DMS153 (cell line): ENCODE measurements at regions not wholly inside any gene's neighbourhood (a gene's known extent, or its start where the extent isn't known, plus 50 kb on each side); places are given as distances from the start of the nearest gene placed in this dataset.
A peak's percentile ranks its signal among the peaks of the same experiment; 100 is the strongest.

Experiments used
- DNase-seq: peaks from one replicate; lab custom pipeline; 2025; lab: John Stamatoyannopoulos, UW

DNA sequence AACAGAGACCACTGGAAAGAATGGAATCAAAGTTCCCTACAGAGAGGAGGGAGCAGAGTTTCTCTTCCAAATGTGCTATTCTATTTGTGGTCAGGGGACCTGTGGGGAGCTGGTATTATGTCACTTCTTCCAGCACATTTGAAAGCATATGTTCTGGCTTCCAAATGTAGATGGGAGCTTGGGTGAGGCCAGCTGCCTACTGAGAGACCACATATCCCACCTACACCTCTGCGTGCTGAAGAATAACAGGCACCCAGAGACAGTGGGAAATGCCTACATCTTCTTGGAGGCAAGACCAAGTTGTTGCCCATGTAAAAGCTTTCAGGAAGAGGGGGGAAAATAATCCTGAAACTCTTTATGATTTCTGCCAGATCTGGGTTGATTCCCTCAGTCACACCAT is 286.8 kb upstream of the UMPS start:
- no peak for DNase-seq

DNA sequence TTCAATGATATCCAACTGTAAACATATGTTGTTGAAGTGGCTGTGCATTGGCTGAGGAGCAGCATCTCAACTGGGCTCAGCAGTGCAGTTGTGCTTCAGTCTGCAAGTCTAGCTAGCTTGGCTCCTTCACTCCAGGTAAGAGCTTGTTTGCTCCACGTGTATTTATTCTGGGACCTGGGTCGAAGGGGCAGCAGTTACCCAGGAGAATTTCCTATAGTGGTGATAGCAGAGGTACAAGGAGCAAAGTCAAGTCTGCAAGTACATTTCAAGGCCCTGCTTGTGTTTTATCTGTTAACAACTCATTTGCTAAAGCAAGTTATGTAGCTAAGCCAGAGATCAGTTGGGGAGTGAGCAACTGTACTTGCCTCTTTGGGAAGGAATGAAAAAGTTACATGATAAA is 286.2 kb upstream of the UMPS start:
- DNase-seq: no peak

GRCh38 chr3:124444896-124445295 is 285.4 kb upstream of the UMPS start:
- no peak for DNase-seq

- DNase-seq: no peak
Measured at GRCh38 chr3:124447845-124448244, 282.4 kb upstream of the UMPS start.

DNA sequence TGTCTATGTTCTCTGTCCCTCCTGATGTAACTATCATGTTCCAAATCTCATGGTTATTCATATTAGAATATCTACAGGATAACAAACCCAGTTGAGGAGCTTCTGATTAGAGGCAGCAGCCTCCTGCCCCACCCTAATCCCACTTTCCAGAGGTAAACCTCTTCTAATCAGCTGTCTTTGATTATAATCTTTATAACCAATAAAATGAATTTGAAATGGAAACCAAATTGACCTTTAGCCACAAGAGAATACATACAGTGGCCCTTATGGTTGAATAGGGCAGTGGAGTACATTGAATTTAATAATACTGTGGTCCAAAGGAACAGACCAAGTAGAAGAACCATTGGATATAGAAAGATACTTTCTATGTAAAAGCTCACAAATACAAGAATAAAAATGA is 281.3 kb upstream of the UMPS start:
- no peak for DNase-seq

- DNase-seq: no peak
Measured at GRCh38 chr3:124450366-124450765, 279.9 kb upstream of the UMPS start.

GRCh38 chr3:124451630-124452317 is 278.5 kb upstream of the UMPS start:
- no peak for DNase-seq

DNA sequence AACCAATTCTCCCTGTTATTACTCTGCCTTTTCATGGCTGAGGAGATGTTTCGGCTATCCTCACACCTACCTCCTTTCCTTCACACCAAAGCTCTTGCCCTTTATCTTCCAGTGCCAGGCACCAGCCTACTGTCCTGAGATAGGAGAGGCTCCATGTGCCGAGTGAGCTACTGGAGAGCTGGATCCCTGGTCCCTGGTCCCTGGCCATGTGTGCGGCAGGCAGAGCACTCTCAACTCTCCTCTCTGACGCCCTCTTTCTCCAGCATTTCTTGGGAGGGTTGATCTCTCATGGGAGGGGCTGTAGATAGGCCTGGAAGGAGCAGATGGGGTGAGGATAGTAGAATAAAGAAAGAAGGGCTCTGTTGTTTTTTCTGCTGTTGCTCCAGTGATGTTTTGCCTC is 277.1 kb upstream of the UMPS start:
- no peak for DNase-seq

GRCh38 chr3:124455891-124456290 is 274.4 kb upstream of the UMPS start:
- DNase-seq: no peak

DNA sequence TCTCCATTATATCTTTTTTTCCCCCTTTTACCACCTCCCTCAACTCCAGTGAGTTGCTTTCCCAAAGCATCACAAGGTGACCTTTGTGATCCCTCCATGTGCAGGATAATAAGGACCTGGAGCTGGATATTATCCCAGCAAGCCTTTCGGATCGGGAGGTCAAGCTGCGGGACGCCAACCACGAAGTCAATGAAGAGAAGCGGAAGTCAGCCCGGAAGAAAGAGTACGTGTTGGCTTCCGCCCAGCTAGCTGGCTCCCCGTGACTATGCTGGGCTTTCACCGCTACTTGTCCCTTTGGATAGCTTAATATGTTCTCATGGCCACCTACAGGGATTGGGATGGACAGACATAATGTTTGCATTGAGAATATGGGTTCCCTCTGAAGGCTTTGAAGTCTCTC is 273.7 kb upstream of the UMPS start:
- DNase-seq: no peak

DNA sequence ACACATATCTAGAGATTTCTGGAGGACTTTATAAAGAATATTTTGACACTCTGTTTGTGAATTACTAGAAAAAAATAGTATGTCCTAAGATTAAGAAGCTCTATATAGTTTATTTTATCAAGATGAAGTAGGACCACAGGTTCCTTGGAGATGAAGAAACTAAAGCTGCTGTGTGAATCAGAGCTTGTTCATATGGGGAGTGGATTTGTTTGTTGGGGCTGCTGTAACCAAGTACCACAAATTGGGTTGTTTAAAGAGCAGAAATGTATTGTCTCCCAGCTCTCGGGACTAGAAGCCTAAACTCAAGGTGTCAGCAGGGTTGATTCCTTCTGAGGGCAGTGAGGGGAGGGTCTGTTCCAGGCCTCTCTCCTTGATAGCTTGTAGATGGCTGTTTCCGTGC is 270.6 kb upstream of the UMPS start:
- no peak for DNase-seq

DNA sequence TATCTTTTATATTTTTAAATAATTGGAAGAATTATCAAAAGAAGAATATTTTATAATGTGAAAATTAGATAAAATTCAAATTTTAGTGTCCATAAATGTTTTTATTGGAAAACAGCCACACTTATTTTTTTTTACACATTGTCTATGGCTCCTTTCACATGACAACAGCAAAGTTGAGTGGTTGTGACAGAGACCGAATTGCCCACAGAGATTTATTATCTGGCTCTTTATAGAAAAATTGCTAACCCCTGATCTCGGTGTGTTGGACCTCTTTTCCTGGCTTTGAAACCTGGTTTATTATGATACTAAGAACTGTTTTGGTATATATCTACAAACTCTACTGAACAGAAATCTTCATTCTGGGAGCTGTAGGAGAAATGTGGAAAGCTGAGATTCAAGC is 269.1 kb upstream of the UMPS start:
- DNase-seq: no peak

DNA sequence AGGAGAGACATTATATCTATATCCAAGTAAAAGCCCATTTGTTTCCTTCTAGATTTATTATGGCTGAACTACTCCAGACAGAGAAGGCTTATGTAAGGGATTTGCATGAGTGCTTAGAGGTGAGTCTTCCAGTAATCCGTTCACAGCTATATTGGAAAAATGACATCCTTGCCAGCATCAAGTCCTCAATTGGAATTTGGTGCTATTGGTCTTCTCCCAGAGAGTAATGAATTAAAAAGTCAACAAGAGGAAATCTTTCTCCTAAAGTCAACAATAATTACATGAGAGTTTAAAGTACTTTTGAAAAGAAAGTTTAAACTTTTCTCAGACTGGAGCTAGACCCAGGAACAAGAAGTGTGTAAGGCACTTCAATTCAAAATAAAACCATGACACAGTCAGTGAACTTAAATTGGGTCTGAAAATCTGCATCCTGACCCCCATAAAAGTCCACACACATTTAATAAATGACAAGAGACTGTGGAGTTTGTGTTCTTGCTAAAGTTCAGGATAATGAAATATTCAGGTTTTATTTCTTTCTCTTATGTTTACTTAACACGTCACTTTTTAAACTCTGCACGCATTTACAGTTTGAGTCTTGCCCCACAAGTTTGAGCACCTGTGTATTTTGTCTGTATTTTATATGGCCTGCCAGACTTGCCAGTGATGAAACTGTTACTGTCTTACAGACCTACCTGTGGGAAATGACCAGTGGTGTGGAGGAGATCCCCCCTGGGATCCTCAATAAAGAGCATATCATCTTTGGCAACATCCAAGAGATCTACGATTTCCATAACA is 268.2 kb upstream of the UMPS start:
- DNase-seq: no peak

GRCh38 chr3:124463234-124463633 is 267.0 kb upstream of the UMPS start:
- DNase-seq: no peak

- DNase-seq: peak; percentile 20
Measured at GRCh38 chr3:124467980-124468902, 262.0 kb upstream of the UMPS start.

DNA sequence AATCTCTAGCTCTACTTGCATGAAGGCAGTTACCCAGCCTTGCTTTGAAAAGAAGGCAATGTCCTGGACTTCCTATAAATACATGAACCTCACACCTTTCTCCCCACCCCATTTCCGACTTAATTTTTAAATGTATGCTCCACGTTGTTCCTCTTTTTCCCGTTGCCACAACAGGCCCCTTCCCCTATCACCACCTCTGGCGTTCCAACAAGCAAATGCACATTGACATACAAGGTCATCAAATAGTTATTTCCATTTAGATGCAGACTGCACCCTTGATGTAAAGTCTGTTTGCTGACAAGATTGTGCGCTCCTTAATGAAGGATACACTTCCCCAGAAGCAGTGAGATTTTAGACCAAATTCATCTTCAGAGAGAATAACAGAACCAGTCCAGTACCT is 260.7 kb upstream of the UMPS start:
- no peak for DNase-seq

GRCh38 chr3:124478830-124479229 is 251.4 kb upstream of the UMPS start:
- no peak for DNase-seq

DNA sequence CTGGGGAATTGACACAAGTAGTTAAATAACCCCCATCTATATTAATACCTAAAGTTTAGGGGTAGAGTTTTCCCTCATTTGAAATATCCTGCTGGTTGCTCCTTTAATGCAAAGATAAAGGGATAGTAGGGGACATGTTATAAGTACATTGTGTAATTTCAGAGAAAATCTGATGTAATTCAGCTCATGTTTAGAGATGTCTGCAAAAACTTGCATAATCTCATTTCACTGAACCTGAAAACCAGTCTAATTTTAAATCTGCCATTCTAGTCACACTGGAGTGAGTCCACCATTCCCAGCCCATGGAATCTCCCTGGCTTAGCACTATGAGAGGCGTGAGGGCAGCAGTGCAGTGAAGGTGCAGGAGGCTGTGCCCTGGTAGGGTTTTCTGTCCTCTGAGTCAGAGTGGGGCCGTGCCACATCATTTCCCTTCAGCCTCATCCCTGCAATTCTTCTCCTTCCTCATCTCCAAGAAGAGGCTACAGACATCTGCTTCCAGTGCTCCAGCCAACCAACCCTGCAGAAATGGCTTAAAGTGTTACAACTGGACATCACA is 246.3 kb upstream of the UMPS start:
- no peak for DNase-seq

GRCh38 chr3:124486324-124486723 is 243.9 kb upstream of the UMPS start:
- no peak for DNase-seq

GRCh38 chr3:124489506-124489905 is 240.7 kb upstream of the UMPS start:
- no peak for DNase-seq

DNA sequence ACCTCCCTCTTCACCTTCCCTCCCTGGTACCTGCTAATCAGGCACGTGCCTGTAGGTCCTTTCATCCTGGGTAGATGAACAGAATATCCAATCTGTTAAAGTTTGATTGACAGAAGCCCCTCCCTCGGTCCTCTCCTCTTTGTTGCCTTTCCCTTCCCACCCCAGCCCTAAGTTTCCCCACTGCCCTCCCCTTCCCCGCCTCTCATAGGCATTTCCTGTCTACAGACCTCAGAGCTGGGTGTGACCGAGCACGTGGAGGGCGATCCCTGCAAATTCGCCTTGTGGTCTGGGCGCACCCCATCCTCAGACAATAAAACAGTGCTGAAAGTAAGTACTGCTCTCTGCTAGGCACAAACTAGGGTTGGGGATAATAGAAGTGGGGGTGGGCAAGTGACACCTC is 239.2 kb upstream of the UMPS start:
- no peak for DNase-seq

DNA sequence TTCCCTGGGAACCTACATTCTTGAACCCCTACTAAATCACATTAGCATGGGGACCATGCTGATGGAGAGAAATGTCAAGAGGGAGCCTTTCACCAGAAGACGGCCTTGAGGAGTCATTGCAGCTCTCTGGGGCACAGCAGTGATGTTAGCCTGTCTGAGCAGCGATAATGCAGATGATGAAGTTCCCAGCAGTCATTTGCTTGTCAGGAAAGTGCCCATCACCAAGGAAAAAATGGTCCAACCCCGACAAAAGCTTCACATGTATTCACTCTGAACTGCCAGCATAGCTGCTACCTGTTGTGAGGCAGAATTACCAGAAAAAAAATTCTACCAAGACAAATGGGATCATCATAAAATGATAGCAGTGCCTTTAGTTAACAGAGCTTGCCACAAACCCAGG is 238.4 kb upstream of the UMPS start:
- DNase-seq: no peak
